ENCODE measurements at regions not wholly inside any gene's neighbourhood (a gene's known extent, or its start where the extent isn't known, plus 50 kb on each side); places are given as distances from the start of the nearest gene placed in this dataset.

DNA sequence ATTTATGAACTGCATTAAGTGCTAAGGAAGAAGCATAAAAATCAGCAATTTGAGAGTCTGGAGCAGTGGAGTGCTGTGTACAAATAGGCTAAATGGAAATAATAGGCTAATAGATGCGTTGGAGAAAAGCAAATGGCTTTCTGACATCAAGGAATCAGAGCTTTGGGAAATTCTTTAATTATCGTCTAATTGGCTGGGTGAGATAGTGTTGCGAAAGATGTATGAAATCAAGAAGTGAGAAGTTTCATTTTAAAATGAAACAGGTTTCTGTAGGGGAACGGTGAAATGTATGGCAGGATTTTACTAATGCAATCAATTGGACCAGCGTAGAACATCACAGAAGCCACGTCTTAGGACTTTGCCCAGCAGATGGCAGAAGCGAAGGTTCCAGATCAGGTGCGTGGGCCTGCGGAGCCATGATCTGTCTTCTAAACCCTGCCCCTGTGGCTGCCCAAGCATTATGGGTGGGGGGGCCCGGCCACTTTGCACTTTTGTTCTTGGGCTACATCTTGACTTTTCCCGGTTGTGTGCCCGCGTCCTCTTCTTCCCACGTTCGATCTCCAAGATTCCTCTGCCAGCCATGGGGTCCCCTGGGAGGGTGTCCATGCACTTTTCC lies 118.5 kb upstream of the SHISA3 start:
- no peak overlapping the region for H3K9ac ChIP-seq (ENCODE audit: control insufficient read depth, insufficient read depth, low read length)
- 69% methylated on average over 15 of the region's 15 CpGs for whole genome bisulfite sequencing (ENCODE audit: insufficient coverage, insufficient replicate concordance, low lambda C conversion rate, missing lambda C conversion rate)
- ChIA-PET RAD21 (ENCODE audit: unreplicated experiment) (interaction anchor here (1.3 kb wide), 1 partner anchor 241 kb away, joined by 3 read pairs; no protein-coding TSS in a partner anchor), CTCF (interaction anchor here (0.6 to 2.6 kb wide), 7 partner anchors 8 to 1281 kb away, joined by 3 to 6 read pairs (median 3); no protein-coding TSS in a partner anchor), SMC1A (ENCODE audit: uncharacterized antibody, unreplicated experiment) (interaction anchor here (1.1 to 2.4 kb wide), 3 partner anchors 93 to 320 kb away, joined by 3 to 9 read pairs (median 3); no protein-coding TSS in a partner anchor), POLR2A (no interaction called here)
- H3K4me1 ChIP-seq (ENCODE audit: control insufficient read depth, insufficient read depth, low read length): peaks cover 26% of the 10 kb centered on the region
- H4K20me1 ChIP-seq (ENCODE audit: control insufficient read depth, insufficient read depth): no peaks in the 10 kb centered on the region
- intact Hi-C loops (cut with micrococcal nuclease; ENCODE audit: unreplicated experiment) (no loop called here), in situ Hi-C loops (cut with MboI) (loop anchor here (10.0 kb wide), 1 partner anchor 596 kb away; no protein-coding TSS in a partner anchor)
- H3K36me3 ChIP-seq (ENCODE audit: control insufficient read depth in 2 of 2, insufficient read depth in 2 of 2, low read length in 1 of 2): no peaks in the 10 kb centered on the region
- H3K4me3 ChIP-seq: no peak overlapping the region
- H3K27me3 ChIP-seq (replicated peaks in 1 of 2; ENCODE audit: control insufficient read depth in 2 of 2, insufficient read depth in 2 of 2, low read length in 1 of 2): no peaks in the 10 kb centered on the region
- FAIRE-seq (no peak), ATAC-seq (peak; percentile 19), DNase-seq (ENCODE audit: low read depth, low spot score) (no peak)
- no peak overlapping the region for H3K4me2 ChIP-seq (ENCODE audit: control insufficient read depth, insufficient read depth)
- H3K79me2 ChIP-seq (ENCODE audit: control insufficient read depth, insufficient read depth, low read length): no peaks in the 10 kb centered on the region
- no peak overlapping the region for H2AFZ ChIP-seq (ENCODE audit: control insufficient read depth, low read depth, low read length)
- no peaks in the 10 kb centered on the region for H3K9me3 ChIP-seq (replicated peaks; ENCODE audit: control insufficient read depth, insufficient read depth, low read length)
- no peak overlapping the region for H3K27ac ChIP-seq (ENCODE audit: control insufficient read depth, insufficient read depth)
- no TSS peak for BruUV-seq (replicated peaks)
- TF ChIP-seq ESRRA (IDR thresholded peaks at IDR 0.05; ENCODE audit: low read length) (no peak), NFXL1 (IDR thresholded peaks at IDR 0.05; ENCODE audit: borderline replicate concordance) (no peak), EED (IDR thresholded peaks at IDR 0.05; ENCODE audit: low read depth) (no peak), RAD21 (IDR thresholded peaks at IDR 0.05; ENCODE audit: insufficient read depth, low read depth, low read length) (0 out of 2 replicates have a peak, but pooled peaks have one; percentile 4), PAX8 (IDR thresholded peaks at IDR 0.05) (no peak), MTA2 (IDR thresholded peaks at IDR 0.05; ENCODE audit: low read depth) (peak; percentile 61), MTA3 (IDR thresholded peaks at IDR 0.05; ENCODE audit: borderline replicate concordance, low read length) (no peak), YY1 (IDR thresholded peaks at IDR 0.05; ENCODE audit: low read depth, low read length) (no peak), JUNB (IDR thresholded peaks at IDR 0.05) (no peak), MEF2A (IDR thresholded peaks at IDR 0.05; ENCODE audit: insufficient read depth, low read depth, low read length) (no peak), ZNF384 (IDR thresholded peaks at IDR 0.05; ENCODE audit: borderline replicate concordance, low read depth, low read length) (no peak), RUNX3 (IDR thresholded peaks at IDR 0.05; ENCODE audit: low read length) (no peak), NR2F1 (conservative IDR thresholded peaks at IDR 0.05) (no peak)
- TF ChIP-seq, protein P1, sequence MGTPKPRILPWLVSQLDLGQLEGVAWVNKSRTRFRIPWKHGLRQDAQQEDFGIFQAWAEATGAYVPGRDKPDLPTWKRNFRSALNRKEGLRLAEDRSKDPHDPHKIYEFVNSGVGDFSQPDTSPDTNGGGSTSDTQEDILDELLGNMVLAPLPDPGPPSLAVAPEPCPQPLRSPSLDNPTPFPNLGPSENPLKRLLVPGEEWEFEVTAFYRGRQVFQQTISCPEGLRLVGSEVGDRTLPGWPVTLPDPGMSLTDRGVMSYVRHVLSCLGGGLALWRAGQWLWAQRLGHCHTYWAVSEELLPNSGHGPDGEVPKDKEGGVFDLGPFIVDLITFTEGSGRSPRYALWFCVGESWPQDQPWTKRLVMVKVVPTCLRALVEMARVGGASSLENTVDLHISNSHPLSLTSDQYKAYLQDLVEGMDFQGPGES (IDR thresholded peaks at IDR 0.05): no peak
- TF ChIP-seq, protein P2, sequence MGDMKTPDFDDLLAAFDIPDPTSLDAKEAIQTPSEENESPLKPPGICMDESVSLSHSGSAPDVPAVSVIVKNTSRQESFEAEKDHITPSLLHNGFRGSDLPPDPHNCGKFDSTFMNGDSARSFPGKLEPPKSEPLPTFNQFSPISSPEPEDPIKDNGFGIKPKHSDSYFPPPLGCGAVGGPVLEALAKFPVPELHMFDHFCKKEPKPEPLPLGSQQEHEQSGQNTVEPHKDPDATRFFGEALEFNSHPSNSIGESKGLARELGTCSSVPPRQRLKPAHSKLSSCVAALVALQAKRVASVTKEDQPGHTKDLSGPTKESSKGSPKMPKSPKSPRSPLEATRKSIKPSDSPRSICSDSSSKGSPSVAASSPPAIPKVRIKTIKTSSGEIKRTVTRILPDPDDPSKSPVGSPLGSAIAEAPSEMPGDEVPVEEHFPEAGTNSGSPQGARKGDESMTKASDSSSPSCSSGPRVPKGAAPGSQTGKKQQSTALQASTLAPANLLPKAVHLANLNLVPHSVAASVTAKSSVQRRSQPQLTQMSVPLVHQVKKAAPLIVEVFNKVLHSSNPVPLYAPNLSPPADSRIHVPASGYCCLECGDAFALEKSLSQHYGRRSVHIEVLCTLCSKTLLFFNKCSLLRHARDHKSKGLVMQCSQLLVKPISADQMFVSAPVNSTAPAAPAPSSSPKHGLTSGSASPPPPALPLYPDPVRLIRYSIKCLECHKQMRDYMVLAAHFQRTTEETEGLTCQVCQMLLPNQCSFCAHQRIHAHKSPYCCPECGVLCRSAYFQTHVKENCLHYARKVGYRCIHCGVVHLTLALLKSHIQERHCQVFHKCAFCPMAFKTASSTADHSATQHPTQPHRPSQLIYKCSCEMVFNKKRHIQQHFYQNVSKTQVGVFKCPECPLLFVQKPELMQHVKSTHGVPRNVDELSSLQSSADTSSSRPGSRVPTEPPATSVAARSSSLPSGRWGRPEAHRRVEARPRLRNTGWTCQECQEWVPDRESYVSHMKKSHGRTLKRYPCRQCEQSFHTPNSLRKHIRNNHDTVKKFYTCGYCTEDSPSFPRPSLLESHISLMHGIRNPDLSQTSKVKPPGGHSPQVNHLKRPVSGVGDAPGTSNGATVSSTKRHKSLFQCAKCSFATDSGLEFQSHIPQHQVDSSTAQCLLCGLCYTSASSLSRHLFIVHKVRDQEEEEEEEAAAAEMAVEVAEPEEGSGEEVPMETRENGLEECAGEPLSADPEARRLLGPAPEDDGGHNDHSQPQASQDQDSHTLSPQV (IDR thresholded peaks at IDR 0.05): no peak
- TF ChIP-seq, protein P3, sequence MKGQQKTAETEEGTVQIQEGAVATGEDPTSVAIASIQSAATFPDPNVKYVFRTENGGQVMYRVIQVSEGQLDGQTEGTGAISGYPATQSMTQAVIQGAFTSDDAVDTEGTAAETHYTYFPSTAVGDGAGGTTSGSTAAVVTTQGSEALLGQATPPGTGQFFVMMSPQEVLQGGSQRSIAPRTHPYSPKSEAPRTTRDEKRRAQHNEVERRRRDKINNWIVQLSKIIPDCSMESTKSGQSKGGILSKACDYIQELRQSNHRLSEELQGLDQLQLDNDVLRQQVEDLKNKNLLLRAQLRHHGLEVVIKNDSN (IDR thresholded peaks at IDR 0.05; ENCODE audit: borderline replicate concordance, extremely low read length, insufficient read depth, low read depth, low read length): no peak
